ENCODE measurements at regions not wholly inside any gene's neighbourhood (a gene's known extent, or its start where the extent isn't known, plus 50 kb on each side); places are given as distances from the start of the nearest gene placed in this dataset.

- Mint-ChIP-seq H3K4me1 (ENCODE audit: low read depth) (no peaks in the 10 kb centered on the region), H3K27me3 (ENCODE audit: low read depth) (peaks cover 4% of the 10 kb centered on the region), H3K9me3 (ENCODE audit: low read depth) (peaks cover 12% of the 10 kb centered on the region), H3K36me3 (ENCODE audit: low read depth) (peaks cover 2% of the 10 kb centered on the region), H3K27ac (ENCODE audit: unreplicated experiment) (no peak overlapping the region), H3K4me3 (ENCODE audit: unreplicated experiment) (no peak overlapping the region)
- no peak for DNase-seq (ENCODE audit: low spot score)
- TF ChIP-seq, protein P1, sequence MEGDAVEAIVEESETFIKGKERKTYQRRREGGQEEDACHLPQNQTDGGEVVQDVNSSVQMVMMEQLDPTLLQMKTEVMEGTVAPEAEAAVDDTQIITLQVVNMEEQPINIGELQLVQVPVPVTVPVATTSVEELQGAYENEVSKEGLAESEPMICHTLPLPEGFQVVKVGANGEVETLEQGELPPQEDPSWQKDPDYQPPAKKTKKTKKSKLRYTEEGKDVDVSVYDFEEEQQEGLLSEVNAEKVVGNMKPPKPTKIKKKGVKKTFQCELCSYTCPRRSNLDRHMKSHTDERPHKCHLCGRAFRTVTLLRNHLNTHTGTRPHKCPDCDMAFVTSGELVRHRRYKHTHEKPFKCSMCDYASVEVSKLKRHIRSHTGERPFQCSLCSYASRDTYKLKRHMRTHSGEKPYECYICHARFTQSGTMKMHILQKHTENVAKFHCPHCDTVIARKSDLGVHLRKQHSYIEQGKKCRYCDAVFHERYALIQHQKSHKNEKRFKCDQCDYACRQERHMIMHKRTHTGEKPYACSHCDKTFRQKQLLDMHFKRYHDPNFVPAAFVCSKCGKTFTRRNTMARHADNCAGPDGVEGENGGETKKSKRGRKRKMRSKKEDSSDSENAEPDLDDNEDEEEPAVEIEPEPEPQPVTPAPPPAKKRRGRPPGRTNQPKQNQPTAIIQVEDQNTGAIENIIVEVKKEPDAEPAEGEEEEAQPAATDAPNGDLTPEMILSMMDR (IDR thresholded peaks at IDR 0.05) = peak; percentile 20
Observed at GRCh38 chr10:44457259-44457658, 72.4 kb upstream of the CXCL12 start.

- no peak overlapping the region for H3K27ac Mint-ChIP-seq (ENCODE audit: unreplicated experiment)
Observed at GRCh38 chr10:44458671-44459413, 73.9 kb upstream of the CXCL12 start.

GRCh38 chr10:44459671-44460070 is 74.8 kb upstream of the CXCL12 start:
- TF ChIP-seq, protein P1 (IDR thresholded peaks at IDR 0.05) = no peak
- peaks cover 8% of the 10 kb centered on the region for H3K9me3 Mint-ChIP-seq (ENCODE audit: low read depth)
- peaks cover 3% of the 10 kb centered on the region for H3K27me3 Mint-ChIP-seq (ENCODE audit: low read depth)
- H3K4me3 Mint-ChIP-seq (ENCODE audit: unreplicated experiment) = no peak overlapping the region
- H3K36me3 Mint-ChIP-seq (ENCODE audit: low read depth) = no peaks in the 10 kb centered on the region
- H3K4me1 Mint-ChIP-seq (ENCODE audit: low read depth) = peaks cover 5% of the 10 kb centered on the region
- no peak overlapping the region for H3K27ac Mint-ChIP-seq (ENCODE audit: unreplicated experiment)
- DNase-seq (ENCODE audit: low spot score) = no peak

More at GRCh38 chr10:44458671-44459413, 73.9 kb upstream of the CXCL12 start:
- no peak for DNase-seq (ENCODE audit: low spot score)
- H3K27me3 Mint-ChIP-seq (ENCODE audit: low read depth) = peaks cover 3% of the 10 kb centered on the region
- H3K9me3 Mint-ChIP-seq (ENCODE audit: low read depth) = peaks cover 8% of the 10 kb centered on the region
- peaks cover 1% of the 10 kb centered on the region for H3K4me1 Mint-ChIP-seq (ENCODE audit: low read depth)
- TF ChIP-seq, protein P1 (IDR thresholded peaks at IDR 0.05) = no peak
- no peaks in the 10 kb centered on the region for H3K36me3 Mint-ChIP-seq (ENCODE audit: low read depth)
- no peak overlapping the region for H3K4me3 Mint-ChIP-seq (ENCODE audit: unreplicated experiment)

DNA sequence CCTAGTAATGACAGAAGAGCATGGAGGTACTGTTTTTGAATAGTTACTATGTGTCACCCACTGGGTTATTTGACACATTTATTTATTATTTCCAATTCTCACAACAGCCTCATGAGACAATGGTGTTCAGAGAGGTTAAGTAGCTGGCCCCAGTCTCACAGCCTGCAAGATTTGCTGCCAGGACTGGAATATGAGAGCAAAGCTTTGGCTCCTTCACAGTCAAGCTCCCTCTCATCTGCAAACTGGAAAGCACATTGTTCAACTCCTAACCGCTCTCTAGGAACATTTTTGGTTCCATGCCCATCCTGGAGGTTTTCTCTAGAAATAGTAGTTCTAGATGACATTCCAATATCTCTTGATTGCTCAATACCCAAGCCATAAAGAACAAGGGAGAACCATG is 75.5 kb upstream of the CXCL12 start:
- Mint-ChIP-seq H3K27me3 (ENCODE audit: low read depth) (peaks cover 3% of the 10 kb centered on the region), H3K27ac (ENCODE audit: unreplicated experiment) (no peak overlapping the region), H3K9me3 (ENCODE audit: low read depth) (peaks cover 5% of the 10 kb centered on the region), H3K4me3 (ENCODE audit: unreplicated experiment) (no peak overlapping the region), H3K4me1 (ENCODE audit: low read depth) (peaks cover 6% of the 10 kb centered on the region), H3K36me3 (ENCODE audit: low read depth) (no peaks in the 10 kb centered on the region)
- TF ChIP-seq, protein P1 (IDR thresholded peaks at IDR 0.05) = no peak
- no peak for DNase-seq (ENCODE audit: low spot score)

GRCh38 chr10:44462338-44462914 is 77.5 kb upstream of the CXCL12 start:
- Mint-ChIP-seq H3K4me1 (ENCODE audit: low read depth) (peaks cover 16% of the 10 kb centered on the region), H3K9me3 (ENCODE audit: low read depth) (no peaks in the 10 kb centered on the region), H3K4me3 (ENCODE audit: unreplicated experiment) (no peak overlapping the region), H3K36me3 (ENCODE audit: low read depth) (no peaks in the 10 kb centered on the region), H3K27me3 (ENCODE audit: low read depth) (peaks cover 3% of the 10 kb centered on the region), H3K27ac (ENCODE audit: unreplicated experiment) (no peak overlapping the region)
- DNase-seq (ENCODE audit: low spot score) = no peak
- TF ChIP-seq, protein P1 (IDR thresholded peaks at IDR 0.05) = no peak

Measured in chondrocyte (in vitro differentiated cells).